Liver (tissue), 3 donors: ENCODE measurements at regions not wholly inside any gene's neighbourhood (a gene's known extent, or its start where the extent isn't known, plus 50 kb on each side); places are given as distances from the start of the nearest gene placed in this dataset.

Experiments
- ATF3 ChIP-seq: IDR thresholded peaks from 2 replicates; pipeline ENCODE4 v1.6.1; 2016; ENCODE audit warnings: antibody characterized with exemption
- CTCF ChIP-seq: fragments of 150-350 bp; IDR thresholded peaks from 2 replicates; pipeline ENCODE4 v1.5.1; 2017; ENCODE audit warnings: improper control_type of control experiment, low read depth, low read length; ENCODE audit not compliant: missing input control
- EGR1 ChIP-seq, 2 donors: IDR thresholded peaks; 2 replicates each; pipeline ENCODE4 v1.6.1; 2016 to 2018; ENCODE audit warnings: antibody characterized with exemption in 2 of 2, low read depth in 2 of 2
- GABPA ChIP-seq, 2 donors: IDR thresholded peaks in 1 of 2; conservative IDR thresholded peaks in 1 of 2; 2 replicates each; pipeline ENCODE4 v1.6.1; 2016; ENCODE audit warnings: antibody characterized with exemption in 2 of 2, mild to moderate bottlenecking in 1 of 2, moderate library complexity in 1 of 2
- JUND ChIP-seq, 2 donors: IDR thresholded peaks; 2 replicates each; pipeline ENCODE4 v1.6.1; 2016; ENCODE audit warnings: antibody characterized with exemption in 2 of 2
- MAX ChIP-seq: IDR thresholded peaks from 2 replicates; pipeline ENCODE4 v1.6.1; 2016; ENCODE audit warnings: antibody characterized with exemption
- RAD21 ChIP-seq, 2 donors: IDR thresholded peaks; 2 replicates each; pipeline ENCODE4 v1.6.1; 2016; ENCODE audit warnings: antibody characterized with exemption in 2 of 2, mild to moderate bottlenecking in 2 of 2
- RXRA ChIP-seq, 2 donors: IDR thresholded peaks; 2 replicates each; pipeline ENCODE4 v1.6.1; 2017 to 2018; ENCODE audit warnings: antibody characterized with exemption in 2 of 2, mild to moderate bottlenecking in 1 of 2
- SP1 ChIP-seq: IDR thresholded peaks from 2 replicates; pipeline ENCODE4 v1.6.1; 2018; ENCODE audit warnings: antibody characterized with exemption, mild to moderate bottlenecking
- TAF1 ChIP-seq: conservative IDR thresholded peaks from 2 replicates; pipeline ENCODE4 v1.6.1; 2016; ENCODE audit warnings: antibody characterized with exemption, mild to moderate bottlenecking
- YY1 ChIP-seq: IDR thresholded peaks from 2 replicates; pipeline ENCODE4 v1.6.1; 2016; ENCODE audit warnings: antibody characterized with exemption, mild to moderate bottlenecking
- ZBTB33 ChIP-seq: IDR thresholded peaks from 2 replicates; pipeline ENCODE4 v1.6.1; 2016; ENCODE audit warnings: antibody characterized with exemption
- donor health status: healthy.
- donor health status: healthy.

- TF ChIP-seq CTCF = no peak
- TF ChIP-seq ATF3 = no peak
- peak; percentile 20 for TF ChIP-seq SP1
- TF ChIP-seq RAD21 (IDR thresholded peaks at IDR 0.05) = no peak
- TF ChIP-seq EGR1 (IDR thresholded peaks at IDR 0.05; ENCODE audit: low read depth in 2 of 2) = no peak
- TF ChIP-seq MAX = no peak
- no peak for TF ChIP-seq JUND (IDR thresholded peaks at IDR 0.05)
- TF ChIP-seq RXRA (IDR thresholded peaks at IDR 0.05) = peak; percentile 73 to 75
- TF ChIP-seq GABPA (IDR thresholded peaks at IDR 0.05 in 1 of 2, conservative IDR thresholded peaks at IDR 0.05 in 1 of 2) = no peak
- no peak for TF ChIP-seq ZBTB33
- no peak for TF ChIP-seq TAF1
- no peak for TF ChIP-seq YY1
Measured at GRCh38 chr6:14746139-14746837, 499.6 kb upstream of the JARID2 start.
